ENCODE measurements at regions not wholly inside any gene's neighbourhood (a gene's known extent, or its start where the extent isn't known, plus 50 kb on each side); places are given as distances from the start of the nearest gene placed in this dataset.

DNA sequence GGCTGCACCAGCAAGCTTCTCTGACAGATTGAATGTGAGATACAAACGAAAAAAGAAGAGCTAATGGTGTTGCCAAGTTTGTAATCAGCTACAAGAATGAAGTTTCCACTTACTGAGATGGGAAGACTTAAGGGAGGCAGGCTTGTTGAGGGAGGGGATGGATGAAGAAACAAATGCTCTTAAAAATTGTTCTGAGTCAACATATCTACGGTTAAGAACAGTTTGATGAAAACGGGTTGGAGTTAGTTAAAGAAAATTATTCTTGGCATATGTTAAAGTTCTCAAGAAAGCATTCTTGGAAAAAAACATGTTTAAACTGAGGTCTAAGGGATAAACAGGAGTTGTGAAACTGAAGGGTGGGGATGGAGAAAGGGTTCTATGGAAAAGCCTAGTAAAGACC lies 816.3 kb upstream of the HS3ST1 start:
- Histone ChIP-seq H3K9me3 (ENCODE audit: low read depth, low read length, poor library complexity, severe bottlenecking) (peaks cover 39% of the 10 kb centered on the region), H3K27me3 (replicated peaks; ENCODE audit: insufficient read depth, low read depth, low read length, poor library complexity) (no peaks in the 10 kb centered on the region), H3K4me1 (ENCODE audit: insufficient read depth, low read length, poor library complexity, severe bottlenecking) (no peaks in the 10 kb centered on the region), H3K4me3 (ENCODE audit: low read depth, low read length, poor library complexity, severe bottlenecking) (no peak overlapping the region), H3K36me3 (ENCODE audit: insufficient read depth, low read length, poor library complexity, severe bottlenecking) (no peaks in the 10 kb centered on the region), H3K27ac (ENCODE audit: low read depth, low read length, poor library complexity, severe bottlenecking) (no peak overlapping the region)
- no TSS peak for BruUV-seq (replicated peaks)
- no peak for DNase-seq (ENCODE audit: low spot score)
- intact Hi-C loops (cut with micrococcal nuclease; ENCODE audit: unreplicated experiment) = no loop called here
- TF ChIP-seq EZH2 (IDR thresholded peaks at IDR 0.05; ENCODE audit: borderline replicate concordance, low read depth, low read length, poor library complexity, severe bottlenecking) (no peak), CTCF (conservative IDR thresholded peaks at IDR 0.05; ENCODE audit: low read depth, low read length) (no peak)
- POLR2A ChIA-PET (ENCODE audit: low non-redundant PET) = no interaction called here
- CTCF ChIA-PET = no interaction called here

DNA sequence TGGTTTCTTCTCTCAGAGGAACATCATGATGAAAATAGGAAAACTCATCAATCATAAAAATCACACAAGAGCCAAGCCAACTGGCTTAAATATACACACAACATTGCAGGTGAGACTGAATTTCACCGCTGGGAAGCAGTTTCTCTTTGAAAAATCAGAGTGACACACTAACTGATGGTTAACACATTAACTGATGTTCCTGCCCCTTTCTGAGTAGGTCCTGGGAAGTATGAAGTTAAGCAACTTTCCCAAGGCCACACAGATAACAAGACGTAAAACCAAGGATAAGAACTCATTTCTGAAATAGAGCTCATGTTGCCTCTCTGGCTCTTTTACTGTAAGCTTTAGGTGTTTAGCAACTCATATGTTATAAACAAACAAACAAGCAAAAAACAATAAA lies 813.7 kb upstream of the HS3ST1 start:
- H3K27me3 ChIP-seq (replicated peaks; ENCODE audit: insufficient read depth, low read depth, low read length, poor library complexity) = no peaks in the 10 kb centered on the region
- no TSS peak for BruUV-seq (replicated peaks)
- no peak overlapping the region for H3K27ac ChIP-seq (ENCODE audit: low read depth, low read length, poor library complexity, severe bottlenecking)
- ChIA-PET CTCF (no interaction called here), POLR2A (ENCODE audit: low non-redundant PET) (no interaction called here)
- H3K9me3 ChIP-seq (ENCODE audit: low read depth, low read length, poor library complexity, severe bottlenecking) = peaks cover 29% of the 10 kb centered on the region
- intact Hi-C loops (cut with micrococcal nuclease; ENCODE audit: unreplicated experiment) = no loop called here
- H3K4me3 ChIP-seq (ENCODE audit: low read depth, low read length, poor library complexity, severe bottlenecking) = no peak overlapping the region
- no peak for DNase-seq (ENCODE audit: low spot score)
- H3K4me1 ChIP-seq (ENCODE audit: insufficient read depth, low read length, poor library complexity, severe bottlenecking) = no peaks in the 10 kb centered on the region
- H3K36me3 ChIP-seq (ENCODE audit: insufficient read depth, low read length, poor library complexity, severe bottlenecking) = no peaks in the 10 kb centered on the region
- TF ChIP-seq EZH2 (IDR thresholded peaks at IDR 0.05; ENCODE audit: borderline replicate concordance, low read depth, low read length, poor library complexity, severe bottlenecking) (no peak), CTCF (conservative IDR thresholded peaks at IDR 0.05; ENCODE audit: low read depth, low read length) (no peak)

- intact Hi-C loops (cut with micrococcal nuclease; ENCODE audit: unreplicated experiment) = no loop called here
- POLR2A ChIA-PET (ENCODE audit: low non-redundant PET) = no interaction called here
- no peak for DNase-seq (ENCODE audit: low spot score)
These were observed 811.4 kb upstream of the HS3ST1 start for GRCh38 chr4:12239897-12240636.

More at GRCh38 chr4:12239897-12240636, 811.4 kb upstream of the HS3ST1 start:
- Histone ChIP-seq H3K36me3 (ENCODE audit: insufficient read depth, low read length, poor library complexity, severe bottlenecking) (no peaks in the 10 kb centered on the region), H3K27me3 (replicated peaks; ENCODE audit: insufficient read depth, low read depth, low read length, poor library complexity) (no peaks in the 10 kb centered on the region), H3K27ac (ENCODE audit: low read depth, low read length, poor library complexity, severe bottlenecking) (no peak overlapping the region), H3K9me3 (ENCODE audit: low read depth, low read length, poor library complexity, severe bottlenecking) (peaks cover 27% of the 10 kb centered on the region), H3K4me1 (ENCODE audit: insufficient read depth, low read length, poor library complexity, severe bottlenecking) (no peaks in the 10 kb centered on the region), H3K4me3 (ENCODE audit: low read depth, low read length, poor library complexity, severe bottlenecking) (no peak overlapping the region)
- CTCF ChIA-PET = no interaction called here
- TF ChIP-seq CTCF (conservative IDR thresholded peaks at IDR 0.05; ENCODE audit: low read depth, low read length) (no peak), EZH2 (IDR thresholded peaks at IDR 0.05; ENCODE audit: borderline replicate concordance, low read depth, low read length, poor library complexity, severe bottlenecking) (no peak)
- no TSS peak for BruUV-seq (replicated peaks)

All from A673 (cell line).